K562 (cell line): ENCODE measurements at regions not wholly inside any gene's neighbourhood (a gene's known extent, or its start where the extent isn't known, plus 50 kb on each side); places are given as distances from the start of the nearest gene placed in this dataset.

ENCODE experiments used
- ATAC-seq: fragments of 200-7000 bp; cut with Tn5 transposase; 3 replicates; pipeline ENCODE4 v1.9.1; 2020; ENCODE audit warnings: moderate library complexity
- BruUV-seq: library from RNA; stranded (reverse); fragments of 400-500 nt; replicated peaks from 2 replicates; lab custom pipeline; 2021; lab: Mats Ljungman, UMichigan
- CTCF ChIA-PET: fragments of 300-600 bp; formaldehyde crosslinking; extraction: SDS; loops from one replicate; lab custom pipeline; 2021; ENCODE audit warnings: low intra/inter-chr PET ratio; lab: Yijun Ruan, JAX
- POLR2A ChIA-PET: fragments of 300-600, 350-650 bp; sonication (Branson Sonifier 250); formaldehyde crosslinking; extraction: SDS; loops from one replicate; lab custom pipeline; 2021; ENCODE audit warnings: antibody characterized with exemption, inconsistent platforms; lab: Yijun Ruan, JAX
- DNase-seq, 4 experiments: peaks; one replicate each; pipeline versions ENCODE4 v3.0.0 to v3.0.0-alpha.2; 2011 to 2018; ENCODE audit warnings: low spot score in 3 of 4, mixed read lengths in 3 of 4; ENCODE audit errors: extremely low read depth in 1 of 4
- FAIRE-seq: peaks from 2 replicates; lab custom pipeline; 2011; peaks lifted over from hg19 to GRCh38; lab: Jason Lieb, UNC
- H2AFZ ChIP-seq: 2 replicates; pipeline ENCODE4 v1.6.0; 2011; ENCODE audit warnings: low read depth, low read length, control low read depth, inconsistent platforms
- H3K27ac ChIP-seq: fragments of 200-600 bp; 3 replicates; pipeline ENCODE4 v1.8.0; 2011; ENCODE audit warnings: low read depth, mild to moderate bottlenecking, control low read depth, inconsistent platforms, low read length, moderate library complexity, mixed read lengths; ENCODE audit errors: extremely low read depth
- H3K27me3 ChIP-seq, 2 experiments: fragments of 300-600 bp in 1 of 2; 2 replicates in 1 of 2; 3 replicates in 1 of 2; pipeline versions ENCODE4 v1.6.0 to v1.8.0; 2011; ENCODE audit warnings: inconsistent platforms in 2 of 2, low read length in 2 of 2, mild to moderate bottlenecking in 1 of 2, mixed read lengths in 1 of 2, moderate library complexity in 1 of 2; ENCODE audit not compliant: control insufficient read depth in 2 of 2, insufficient read depth in 2 of 2
- H3K36me3 ChIP-seq: fragments of 300-600 bp; 3 replicates; pipeline ENCODE4 v1.8.0; 2011; ENCODE audit warnings: mild to moderate bottlenecking, low read length, inconsistent platforms; ENCODE audit not compliant: control insufficient read depth, insufficient read depth
- H3K4me1 ChIP-seq, 2 experiments: fragments of 200-600 bp in 1 of 2; replicated peaks in 1 of 2; 2 replicates in 1 of 2; 3 replicates in 1 of 2; pipeline versions ENCODE4 v1.5.1 to v1.8.0; 2011; ENCODE audit warnings: inconsistent platforms in 2 of 2, low read length in 2 of 2, mild to moderate bottlenecking in 1 of 2, mixed read lengths in 1 of 2, moderate library complexity in 1 of 2; ENCODE audit not compliant: control insufficient read depth in 2 of 2, insufficient read depth in 2 of 2
- H3K4me2 ChIP-seq: 2 replicates; pipeline ENCODE4 v1.6.1; 2011; ENCODE audit warnings: low read length, control low read depth, inconsistent platforms, mixed read lengths; ENCODE audit not compliant: insufficient read depth
- H3K4me3 ChIP-seq: fragments of 200-600 bp; sonication (generic), shearing (Covaris generic); 2 replicates; pipeline ENCODE4 v1.5.1; 2016; ENCODE audit warnings: control low read depth, inconsistent platforms
- H3K79me2 ChIP-seq: fragments of 200-600 bp; 3 replicates; pipeline ENCODE4 v1.8.0; 2011; ENCODE audit warnings: low read length, inconsistent platforms; ENCODE audit not compliant: control insufficient read depth, insufficient read depth
- H3K9ac ChIP-seq, 2 experiments: 2 replicates each; pipeline versions ENCODE4 v1.6.0 to v1.6.1; 2011; ENCODE audit warnings: low read depth in 2 of 2, low read length in 2 of 2, control low read depth in 1 of 2, inconsistent platforms in 1 of 2, mild to moderate bottlenecking in 1 of 2, mixed read lengths in 1 of 2; ENCODE audit not compliant: insufficient read depth in 1 of 2
- H3K9me1 ChIP-seq: one replicate; pipeline ENCODE4 v1.6.0; 2011; ENCODE audit warnings: inconsistent platforms, mild to moderate bottlenecking, low read length, moderate library complexity; ENCODE audit not compliant: control insufficient read depth, insufficient read depth
- H3K9me3 ChIP-seq: replicated peaks from 2 replicates; pipeline ENCODE4 v1.5.1; 2011; ENCODE audit warnings: low read depth, low read length, inconsistent platforms; ENCODE audit not compliant: control insufficient read depth, insufficient read depth
- H4K20me1 ChIP-seq: replicated peaks from 2 replicates; pipeline ENCODE4 v1.6.1; 2011; ENCODE audit warnings: low read length, inconsistent platforms, mixed read lengths; ENCODE audit not compliant: control insufficient read depth, insufficient read depth
- CLOCK ChIP-seq: fragments of 250-450 bp; sonication (Bioruptor Pico); IDR thresholded peaks from 2 replicates; pipeline ENCODE4 v1.4.0; 2020; ENCODE audit warnings: mild to moderate bottlenecking, moderate library complexity, borderline replicate concordance
- GATAD2B ChIP-seq: fragments of 450-650 bp; IDR thresholded peaks from 2 replicates; pipeline ENCODE4 v1.6.1; 2017; ENCODE audit warnings: mild to moderate bottlenecking, borderline replicate concordance
- ILF3 ChIP-seq: fragments of 450-650 bp; IDR thresholded peaks from 2 replicates; pipeline ENCODE4 v1.6.1; 2018; ENCODE audit warnings: antibody characterized with exemption, mild to moderate bottlenecking, moderate library complexity, borderline replicate concordance
- NFATC3 ChIP-seq: fragments of 450-650 bp; IDR thresholded peaks from 2 replicates; pipeline ENCODE4 v1.6.1; 2017; ENCODE audit warnings: mild to moderate bottlenecking
- POU5F1 ChIP-seq: fragments of 150-350 bp; IDR thresholded peaks from 2 replicates; pipeline ENCODE4 v1.6.1; 2014; ENCODE audit warnings: borderline replicate concordance, low read length, low read depth, mild to moderate bottlenecking; ENCODE audit not compliant: partially characterized antibody
- TRIM24 ChIP-seq, 2 experiments: fragments of 450-650 bp; IDR thresholded peaks; 2 replicates each; pipeline ENCODE4 v1.6.1; 2016
- TRIM25 ChIP-seq: fragments of 450-650 bp; IDR thresholded peaks from 2 replicates; pipeline ENCODE4 v1.7.0; 2016; ENCODE audit warnings: borderline replicate concordance
- ZNF121 ChIP-seq: sonication (generic); formaldehyde crosslinking; conservative IDR thresholded peaks from 2 replicates; pipeline ENCODE4 v1.8.0; 2022; ENCODE audit warnings: missing genetic modification reagents
- WGBS: fragments of 100-300 bp; shearing (Covaris generic); methylation state at CpG from one replicate; pipeline ENCODE4 v1.1.6; 2016; ENCODE audit warnings: low coverage, mixed read lengths; ENCODE audit not compliant: insufficient coverage; ENCODE audit errors: missing lambda C conversion rate; 5-methylcytosine and 5-hydroxymethylcytosine counted together
- in situ Hi-C: fragments of 300-500 bp; cut with MboI; formaldehyde crosslinking; loops from 4 replicates; pipeline ENCODE4 v1.15.0; 2018; ENCODE audit warnings: inconsistent platforms, mixed read lengths
- intact Hi-C: fragments of 100-400 bp; cut with micrococcal nuclease; formaldehyde crosslinking; loops from 2 replicates; pipeline ENCODE4 v1.14.2; 2022

- TF ChIP-seq TRIM25 = no peak
These were observed 204.4 kb downstream of the TMX1 start (continued) for GRCh38 chr14:51444353-51445000.

DNA sequence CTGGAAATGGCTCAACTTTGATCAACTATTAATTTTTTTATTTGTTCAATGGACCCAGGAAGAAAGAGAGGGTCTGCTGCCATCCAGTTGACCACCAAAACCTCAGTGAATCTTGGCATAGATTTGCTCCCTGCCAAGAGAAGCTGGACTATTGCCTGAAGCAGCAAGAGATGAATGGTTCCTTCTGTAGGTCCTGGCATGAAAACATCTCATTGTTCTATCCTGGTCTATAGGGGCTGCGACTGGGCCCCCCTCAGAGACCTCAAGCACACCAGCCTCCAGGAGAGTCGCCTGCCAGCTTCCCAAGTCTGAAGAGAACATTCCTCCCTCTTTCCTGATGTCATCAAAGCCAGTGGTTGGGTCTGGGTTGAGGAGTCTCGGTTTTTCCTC, 204.9 kb downstream of the TMX1 start:
- FAIRE-seq = no peak
- TF ChIP-seq CLOCK (no peak), ZNF121 (CRISPR knock-in tag) (no peak), GATAD2B (no peak), POU5F1 (no peak), TRIM24 (IDR thresholded peaks at IDR 0.05) (no peak), ILF3 (no peak), NFATC3 (no peak)

More for the DNA sequence above, 204.9 kb downstream of the TMX1 start:
- no peak overlapping the region for H2AFZ ChIP-seq
- DNase-seq = no peak
- no peaks in the 10 kb centered on the region for H3K9me1 ChIP-seq
- H3K27me3 ChIP-seq = no peaks in the 10 kb centered on the region; a peak in 1 of 5 replicates
- WGBS = 5% methylated on average over 3 of the region's 3 CpGs
- ATAC-seq = no peak
- intact Hi-C loops (no loop called here), in situ Hi-C loops (no loop called here)
- H3K4me1 ChIP-seq = no peaks in the 10 kb centered on the region
- no peaks in the 10 kb centered on the region for H3K79me2 ChIP-seq
- no peaks in the 10 kb centered on the region for H3K36me3 ChIP-seq
- BruUV-seq = no TSS peak
- H3K9me3 ChIP-seq = no peaks in the 10 kb centered on the region
- H3K4me3 ChIP-seq = no peak overlapping the region
- POLR2A ChIA-PET = no interaction called here
- H3K4me2 ChIP-seq = no peak overlapping the region
- H3K27ac ChIP-seq = no peak overlapping the region
- no peaks in the 10 kb centered on the region for H4K20me1 ChIP-seq
- H3K9ac ChIP-seq = no peak overlapping the region
- CTCF ChIA-PET = no interaction called here
